ENCODE measurements at regions not wholly inside any gene's neighbourhood (a gene's known extent, or its start where the extent isn't known, plus 50 kb on each side); places are given as distances from the start of the nearest gene placed in this dataset.
A peak's percentile ranks its signal among the peaks of the same experiment; 100 is the strongest.

- TF ChIP-seq CTCF (IDR thresholded peaks at IDR 0.05; ENCODE audit: insufficient read depth, low read length) (no peak), POLR2AphosphoS5 (IDR thresholded peaks at IDR 0.05; ENCODE audit: low read depth) (no peak), REST (IDR thresholded peaks at IDR 0.05; ENCODE audit: insufficient replicate concordance, low read depth) (no peak), GABPA (IDR thresholded peaks at IDR 0.05; ENCODE audit: low read depth) (no peak), SPI1 (IDR thresholded peaks at IDR 0.05; ENCODE audit: borderline replicate concordance, low read depth) (no peak)
- Histone ChIP-seq H3K27me3 (ENCODE audit: insufficient read depth, poor library complexity, severe bottlenecking) (no peaks in the 10 kb centered on the region), H3K4me3 (replicated peaks; ENCODE audit: insufficient read depth, low read length) (no peak overlapping the region), H3K27ac (replicated peaks) (no peak overlapping the region)
- DNase-seq (ENCODE audit: low read depth in 1 of 2, low spot score in 1 of 2): no peak
Measured at GRCh38 chr12:60874091-60874490, 1278.3 kb downstream of the SLC16A7 start.

GRCh38 chr12:60920841-60921495, 1325.1 kb downstream of the SLC16A7 start:
- no peak for DNase-seq (ENCODE audit: low read depth in 1 of 2, low spot score in 1 of 2)
- Histone ChIP-seq H3K4me3 (replicated peaks; ENCODE audit: insufficient read depth, low read length) (no peak overlapping the region), H3K27me3 (ENCODE audit: insufficient read depth, poor library complexity, severe bottlenecking) (no peaks in the 10 kb centered on the region), H3K27ac (replicated peaks) (peak overlapping the region; percentile 49)
- TF ChIP-seq POLR2AphosphoS5 (IDR thresholded peaks at IDR 0.05; ENCODE audit: low read depth) (no peak), REST (IDR thresholded peaks at IDR 0.05; ENCODE audit: insufficient replicate concordance, low read depth) (no peak), CTCF (IDR thresholded peaks at IDR 0.05; ENCODE audit: insufficient read depth, low read length) (no peak), SPI1 (IDR thresholded peaks at IDR 0.05; ENCODE audit: borderline replicate concordance, low read depth) (no peak), GABPA (IDR thresholded peaks at IDR 0.05; ENCODE audit: low read depth) (no peak)

GRCh38 chr12:60921541-60921940, 1325.7 kb downstream of the SLC16A7 start:
- no peak for DNase-seq (ENCODE audit: low read depth in 1 of 2, low spot score in 1 of 2)
- peak overlapping the region; percentile 49 for H3K27ac ChIP-seq (replicated peaks)
- H3K4me3 ChIP-seq (replicated peaks; ENCODE audit: insufficient read depth, low read length): no peak overlapping the region
- H3K27me3 ChIP-seq (ENCODE audit: insufficient read depth, poor library complexity, severe bottlenecking): no peaks in the 10 kb centered on the region
- TF ChIP-seq POLR2AphosphoS5 (IDR thresholded peaks at IDR 0.05; ENCODE audit: low read depth) (no peak), CTCF (IDR thresholded peaks at IDR 0.05; ENCODE audit: insufficient read depth, low read length) (no peak), REST (IDR thresholded peaks at IDR 0.05; ENCODE audit: insufficient replicate concordance, low read depth) (no peak), SPI1 (IDR thresholded peaks at IDR 0.05; ENCODE audit: borderline replicate concordance, low read depth) (no peak), GABPA (IDR thresholded peaks at IDR 0.05; ENCODE audit: low read depth) (no peak)
